ENCODE measurements at regions not wholly inside any gene's neighbourhood (a gene's known extent, or its start where the extent isn't known, plus 50 kb on each side); places are given as distances from the start of the nearest gene placed in this dataset.
"Not testable (repeated sequence)": the region's sequence is repeated elsewhere in the genome, so short reads cannot be mapped to it uniquely, and the experiment has no call there.

GRCh38 chr10:62583876-62584615, 209.9 kb downstream of the ZNF365 start:
- peaks cover 28% of the 10 kb centered on the region for H3K4me1 Mint-ChIP-seq (ENCODE audit: low read depth)
- H3K9me3 Mint-ChIP-seq: peaks cover 3% of the 10 kb centered on the region
- H3K4me3 Mint-ChIP-seq: peak overlapping the region; percentile 51
- H3K36me3 Mint-ChIP-seq (ENCODE audit: low read depth): no peaks in the 10 kb centered on the region
- peak overlapping the region; percentile 40 for H3K27ac Mint-ChIP-seq
- H3K27me3 Mint-ChIP-seq: peaks cover 7% of the 10 kb centered on the region

DNA sequence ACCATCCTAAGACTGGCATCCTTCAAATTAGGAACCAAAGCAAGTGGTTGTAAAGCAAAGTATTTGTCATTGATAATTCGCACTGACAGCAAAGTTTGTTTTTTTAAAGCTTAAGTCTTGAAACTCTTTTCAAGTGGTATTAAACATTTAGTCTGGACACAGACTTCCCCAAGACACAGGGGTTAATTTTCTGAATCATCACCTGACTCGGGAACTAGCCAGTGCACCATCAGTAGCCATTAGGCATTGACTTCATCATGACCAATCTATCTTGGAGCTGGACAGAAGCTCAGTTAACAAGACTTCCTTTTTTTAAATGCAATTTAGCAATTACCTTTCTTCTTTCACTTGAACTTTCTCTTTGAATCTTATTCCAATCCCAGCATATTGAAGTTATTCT, 210.6 kb downstream of the ZNF365 start:
- Mint-ChIP-seq H3K27me3 (peaks cover 6% of the 10 kb centered on the region), H3K36me3 (ENCODE audit: low read depth) (no peaks in the 10 kb centered on the region), H3K4me1 (ENCODE audit: low read depth) (peaks cover 29% of the 10 kb centered on the region), H3K9me3 (peaks cover 3% of the 10 kb centered on the region), H3K4me3 (no peak overlapping the region), H3K27ac (no peak overlapping the region)

- peaks cover 3% of the 10 kb centered on the region for H3K9me3 Mint-ChIP-seq
- peaks cover 34% of the 10 kb centered on the region for H3K4me1 Mint-ChIP-seq (ENCODE audit: low read depth)
- H3K27me3 Mint-ChIP-seq: peaks cover 6% of the 10 kb centered on the region
- no peaks in the 10 kb centered on the region for H3K36me3 Mint-ChIP-seq (ENCODE audit: low read depth)
- H3K4me3 Mint-ChIP-seq: no peak overlapping the region
- no peak overlapping the region for H3K27ac Mint-ChIP-seq
These were observed 211.1 kb downstream of the ZNF365 start for GRCh38 chr10:62585211-62585775.

- peaks cover 41% of the 10 kb centered on the region for H3K4me1 Mint-ChIP-seq (ENCODE audit: low read depth)
- H3K36me3 Mint-ChIP-seq (ENCODE audit: low read depth): no peaks in the 10 kb centered on the region
- H3K27ac Mint-ChIP-seq: no peak overlapping the region
- no peak overlapping the region for H3K4me3 Mint-ChIP-seq
- peaks cover 3% of the 10 kb centered on the region for H3K9me3 Mint-ChIP-seq
- H3K27me3 Mint-ChIP-seq: peaks cover 6% of the 10 kb centered on the region
These were observed 212.8 kb downstream of the ZNF365 start for GRCh38 chr10:62587011-62587410.

DNA sequence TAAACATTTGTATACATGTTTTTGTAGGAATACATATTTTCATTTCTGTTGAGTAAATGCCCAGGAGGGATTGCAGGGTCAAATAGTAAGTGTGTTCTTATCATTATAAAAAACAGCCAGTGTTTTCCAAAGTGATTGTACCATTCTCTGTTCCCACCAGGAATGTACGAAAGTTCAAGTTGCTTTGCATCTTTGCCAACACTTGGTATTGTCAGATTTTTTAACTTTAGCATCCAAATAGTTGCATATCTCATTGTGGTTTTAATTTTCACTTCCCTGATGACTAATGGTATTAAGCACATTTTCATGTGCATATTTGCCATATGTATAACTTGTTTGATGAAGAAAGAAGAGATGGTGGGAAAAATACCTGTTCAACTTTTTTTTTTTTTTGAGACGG, 213.9 kb downstream of the ZNF365 start:
- Mint-ChIP-seq H3K4me3 (no peak overlapping the region), H3K36me3 (ENCODE audit: low read depth) (no peaks in the 10 kb centered on the region), H3K27ac (no peak overlapping the region), H3K4me1 (ENCODE audit: low read depth) (peaks cover 30% of the 10 kb centered on the region), H3K9me3 (peaks cover 3% of the 10 kb centered on the region), H3K27me3 (peaks cover 6% of the 10 kb centered on the region)

- no peak overlapping the region for H3K4me3 Mint-ChIP-seq
- peaks cover 3% of the 10 kb centered on the region for H3K9me3 Mint-ChIP-seq
- no peaks in the 10 kb centered on the region for H3K36me3 Mint-ChIP-seq (ENCODE audit: low read depth)
- H3K27ac Mint-ChIP-seq: no peak overlapping the region
- H3K4me1 Mint-ChIP-seq (ENCODE audit: low read depth): peaks cover 26% of the 10 kb centered on the region
- H3K27me3 Mint-ChIP-seq: peaks cover 6% of the 10 kb centered on the region
These were observed 214.8 kb upstream of the ADO start for GRCh38 chr10:62589689-62590088.

DNA sequence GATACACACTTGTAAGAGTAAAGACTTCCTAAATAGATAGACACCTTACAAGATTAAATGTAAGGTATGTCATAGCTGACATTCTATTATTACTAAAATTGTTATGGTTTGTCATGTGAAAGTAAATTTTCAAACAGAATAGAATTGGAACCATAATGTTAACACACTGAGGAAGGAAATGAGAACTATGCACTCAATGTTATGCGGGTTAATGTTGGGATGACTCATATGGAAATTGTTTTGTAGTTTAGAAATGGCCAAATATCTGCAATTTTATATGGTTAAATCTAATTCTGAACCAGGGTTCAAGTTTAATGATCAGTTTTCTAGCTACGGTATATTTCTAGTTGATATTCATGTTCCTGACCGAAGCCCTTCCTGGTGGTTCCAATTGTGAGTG, 214.2 kb upstream of the ADO start:
- Mint-ChIP-seq H3K4me1 (ENCODE audit: low read depth) (peaks cover 21% of the 10 kb centered on the region), H3K9me3 (peaks cover 3% of the 10 kb centered on the region), H3K27me3 (peaks cover 6% of the 10 kb centered on the region), H3K27ac (no peak overlapping the region), H3K36me3 (ENCODE audit: low read depth) (no peaks in the 10 kb centered on the region), H3K4me3 (no peak overlapping the region)

DNA sequence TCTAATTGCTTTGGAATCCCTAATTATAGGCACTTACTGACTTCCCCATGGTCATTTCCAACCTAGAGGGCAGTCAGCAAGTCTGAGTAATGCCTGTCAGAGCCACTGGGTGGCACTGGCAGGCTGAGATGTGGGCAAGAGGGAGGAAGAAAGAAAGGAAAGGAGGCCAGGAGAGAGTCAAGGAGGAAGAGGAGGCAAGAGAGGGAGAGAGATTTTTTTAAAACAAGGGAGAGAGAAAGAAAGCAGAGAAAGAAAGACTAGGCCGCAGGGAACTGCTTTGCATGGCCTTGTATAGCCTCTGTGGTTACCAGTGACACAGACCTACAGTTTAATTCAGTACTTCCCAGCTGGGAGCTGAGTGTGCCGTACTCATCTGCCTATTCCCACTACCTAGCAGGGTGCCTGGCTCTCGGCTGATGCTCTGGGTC, 210.4 kb upstream of the ADO start:
- Mint-ChIP-seq H3K36me3 (ENCODE audit: low read depth) (no peaks in the 10 kb centered on the region), H3K27ac (no peak overlapping the region), H3K9me3 (no peaks in the 10 kb centered on the region), H3K4me3 (no peak overlapping the region), H3K4me1 (ENCODE audit: low read depth) (peaks cover 24% of the 10 kb centered on the region), H3K27me3 (no peaks in the 10 kb centered on the region)

DNA sequence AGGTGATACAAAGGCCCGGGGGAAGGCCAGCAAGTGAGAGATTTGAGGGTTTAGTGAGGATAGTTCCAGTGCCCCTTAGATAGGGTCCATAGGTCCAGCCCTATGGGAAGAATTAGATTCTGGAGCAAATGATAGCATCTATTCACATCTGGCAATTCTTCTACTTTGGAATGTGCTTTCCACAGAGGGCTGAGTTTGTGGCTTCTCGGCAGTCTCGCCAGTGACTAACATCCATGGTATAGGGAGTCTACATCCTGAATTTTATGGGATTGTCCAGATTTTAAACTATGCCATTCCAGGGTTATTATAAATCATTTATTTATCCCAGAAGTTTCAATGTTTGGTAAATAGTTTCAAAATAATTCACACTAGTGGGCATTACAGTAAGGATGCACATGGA, 207.3 kb upstream of the ADO start:
- Mint-ChIP-seq H3K4me3 (no peak overlapping the region), H3K27me3 (peaks cover 13% of the 10 kb centered on the region), H3K27ac (no peak overlapping the region), H3K36me3 (ENCODE audit: low read depth) (no peaks in the 10 kb centered on the region), H3K4me1 (ENCODE audit: low read depth) (peaks cover 13% of the 10 kb centered on the region), H3K9me3 (no peaks in the 10 kb centered on the region)

- no peaks in the 10 kb centered on the region for H3K9me3 Mint-ChIP-seq
- H3K27ac Mint-ChIP-seq: no peak overlapping the region
- H3K36me3 Mint-ChIP-seq (ENCODE audit: low read depth): no peaks in the 10 kb centered on the region
- H3K27me3 Mint-ChIP-seq: peaks cover 13% of the 10 kb centered on the region
- peaks cover 8% of the 10 kb centered on the region for H3K4me1 Mint-ChIP-seq (ENCODE audit: low read depth)
- H3K4me3 Mint-ChIP-seq: no peak overlapping the region
These were observed 205.4 kb upstream of the ADO start for GRCh38 chr10:62599161-62599560.

- not testable (repeated sequence) for H3K4me3 Mint-ChIP-seq; H3K27me3 Mint-ChIP-seq; H3K36me3 Mint-ChIP-seq (ENCODE audit: low read depth); H3K9me3 Mint-ChIP-seq; H3K27ac Mint-ChIP-seq
- peaks cover 12% of the 10 kb centered on the region for H3K4me1 Mint-ChIP-seq (ENCODE audit: low read depth)
These were observed 198.0 kb upstream of the ADO start for GRCh38 chr10:62606551-62606950.

DNA sequence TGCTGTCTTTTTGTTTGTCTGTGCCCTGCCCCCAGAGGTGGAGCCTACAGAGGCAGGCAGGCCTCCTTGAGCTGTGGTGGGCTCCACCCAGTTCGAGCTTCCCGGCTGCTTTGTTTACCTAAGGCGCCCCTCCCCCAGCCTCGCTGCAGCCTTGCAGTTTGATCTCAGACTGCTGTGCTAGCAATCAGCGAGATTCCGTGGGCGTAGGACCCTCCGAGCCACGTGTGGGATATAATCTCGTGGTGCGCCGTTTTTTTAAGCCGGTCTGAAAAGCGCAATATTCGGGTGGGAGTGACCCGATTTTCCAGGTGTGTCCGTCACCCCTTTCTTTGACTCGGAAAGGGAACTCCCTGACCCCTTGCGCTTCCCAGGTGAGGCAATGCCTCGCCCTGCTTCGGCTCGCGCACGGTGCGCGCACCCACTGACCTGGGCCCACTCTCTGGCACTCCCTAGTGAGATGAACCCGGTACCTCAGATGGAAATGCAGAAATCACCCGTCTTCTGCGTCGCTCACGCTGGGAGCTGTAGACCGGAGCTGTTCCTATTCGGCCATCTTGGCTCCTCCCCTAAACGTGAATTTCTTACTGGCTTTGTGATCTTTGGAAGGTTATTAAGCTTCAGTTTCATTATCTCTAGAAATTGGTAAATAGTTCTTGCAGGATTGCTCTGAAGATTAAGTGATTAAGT, 196.2 kb upstream of the ADO start:
- H3K4me1 Mint-ChIP-seq (ENCODE audit: low read depth): peaks cover 30% of the 10 kb centered on the region
- H3K27me3 Mint-ChIP-seq; H3K27ac Mint-ChIP-seq; H3K36me3 Mint-ChIP-seq (ENCODE audit: low read depth); H3K4me3 Mint-ChIP-seq; H3K9me3 Mint-ChIP-seq: not testable (repeated sequence)

GRCh38 chr10:62610649-62611229, 193.8 kb upstream of the ADO start:
- H3K9me3 Mint-ChIP-seq: peaks cover 5% of the 10 kb centered on the region
- peaks cover 54% of the 10 kb centered on the region for H3K4me1 Mint-ChIP-seq (ENCODE audit: low read depth)
- H3K4me3 Mint-ChIP-seq: no peak overlapping the region
- H3K27me3 Mint-ChIP-seq: no peaks in the 10 kb centered on the region
- H3K27ac Mint-ChIP-seq: no peak overlapping the region
- no peaks in the 10 kb centered on the region for H3K36me3 Mint-ChIP-seq (ENCODE audit: low read depth)

- Mint-ChIP-seq H3K4me1 (ENCODE audit: low read depth) (peaks cover 58% of the 10 kb centered on the region), H3K36me3 (ENCODE audit: low read depth) (no peaks in the 10 kb centered on the region), H3K4me3 (no peak overlapping the region), H3K27ac (peak overlapping the region; percentile 15), H3K9me3 (peaks cover 5% of the 10 kb centered on the region), H3K27me3 (no peaks in the 10 kb centered on the region)
These were observed 191.1 kb upstream of the ADO start for GRCh38 chr10:62613424-62613823.

DNA sequence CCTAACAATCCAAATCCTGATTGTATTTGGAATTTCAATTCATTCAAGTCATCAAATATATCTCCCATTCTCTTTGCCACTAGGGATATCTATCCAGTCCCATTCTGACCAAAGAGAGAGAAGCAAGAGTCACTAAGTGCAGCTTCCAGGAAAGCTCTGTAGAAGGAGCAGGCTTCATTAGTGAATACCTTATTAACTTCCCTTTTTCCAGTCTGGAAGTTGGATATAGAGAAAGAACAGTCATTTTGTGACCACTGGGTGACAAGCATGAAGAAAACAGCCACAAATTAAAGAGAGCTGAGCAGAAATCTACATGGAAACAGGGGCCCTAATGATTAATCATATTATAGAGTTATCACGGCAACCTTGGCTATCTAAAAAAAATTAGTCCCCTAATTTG, 190.7 kb upstream of the ADO start:
- no peaks in the 10 kb centered on the region for H3K36me3 Mint-ChIP-seq (ENCODE audit: low read depth)
- peaks cover 62% of the 10 kb centered on the region for H3K4me1 Mint-ChIP-seq (ENCODE audit: low read depth)
- H3K27me3 Mint-ChIP-seq: no peaks in the 10 kb centered on the region
- H3K27ac Mint-ChIP-seq: peak overlapping the region; percentile 90
- peaks cover 5% of the 10 kb centered on the region for H3K9me3 Mint-ChIP-seq
- no peak overlapping the region for H3K4me3 Mint-ChIP-seq
